ENCODE measurements at regions not wholly inside any gene's neighbourhood (a gene's known extent, or its start where the extent isn't known, plus 50 kb on each side); places are given as distances from the start of the nearest gene placed in this dataset.

- POLR2A ChIA-PET = interaction anchor here (0.9 to 1.7 kb wide), 3 partner anchors 12 to 71 kb away, joined by 3 to 7 read pairs (median 5); partner anchors contain the start of gene FOXD2
- DNase-seq (ENCODE audit: extremely low spot score) = peak; percentile 64
Measured at GRCh38 chr1:47508702-47509431, 71.0 kb downstream of the FOXD2 start.

GRCh38 chr1:47510282-47510811 is 72.5 kb downstream of the FOXD2 start:
- TF ChIP-seq ELF4 (IDR thresholded peaks at IDR 0.05) = no peak
- TF ChIP-seq ARNT (IDR thresholded peaks at IDR 0.05) = no peak
- TF ChIP-seq CTBP1 (IDR thresholded peaks at IDR 0.05; ENCODE audit: borderline replicate concordance) = peak; percentile 66
- TF ChIP-seq ZNF384 (IDR thresholded peaks at IDR 0.05) = no peak
- TF ChIP-seq HDGF (IDR thresholded peaks at IDR 0.05; ENCODE audit: borderline replicate concordance) = no peak
- peak; percentile 97 for TF ChIP-seq PKNOX1 (IDR thresholded peaks at IDR 0.05)
- CTCF ChIA-PET = interaction anchor here (1.0 kb wide), 1 partner anchor 201 kb away, joined by 3 read pairs; no protein-coding TSS in a partner anchor
- no peak for DNase-seq (ENCODE audit: extremely low spot score)
- POLR2A ChIA-PET = interaction anchor here (1.7 kb wide), 1 partner anchor 73 kb away, joined by 7 read pairs; the partner anchor contains the start of gene FOXD2

More at GRCh38 chr1:47508702-47509431, 71.0 kb downstream of the FOXD2 start:
- CTCF ChIA-PET = interaction anchor here (0.7 kb wide), 1 partner anchor 23 kb away, joined by 3 read pairs; no protein-coding TSS in a partner anchor
- peak; percentile 63; the same call in 1 of the 2 replicates for TF ChIP-seq CTBP1 (IDR thresholded peaks at IDR 0.05; ENCODE audit: borderline replicate concordance)
- 0 out of 2 replicates have a peak, but pooled peaks have one; percentile 19 for TF ChIP-seq ZNF384 (IDR thresholded peaks at IDR 0.05)
- TF ChIP-seq ARNT (IDR thresholded peaks at IDR 0.05) = no peak
- no peak for TF ChIP-seq L3MBTL2 (conservative IDR thresholded peaks at IDR 0.05)
- no peak for TF ChIP-seq HDGF (IDR thresholded peaks at IDR 0.05; ENCODE audit: borderline replicate concordance)
- peak; percentile 90 for TF ChIP-seq PKNOX1 (IDR thresholded peaks at IDR 0.05)
- no peak for TF ChIP-seq TARDBP (IDR thresholded peaks at IDR 0.05)

GRCh38 chr1:47511825-47512224 is 74.0 kb downstream of the FOXD2 start:
- ChIA-PET CTCF (no interaction called here), POLR2A (no interaction called here)
- TF ChIP-seq ZNF384 (IDR thresholded peaks at IDR 0.05) (no peak), FOXM1 (IDR thresholded peaks at IDR 0.05; ENCODE audit: borderline replicate concordance) (no peak), ARNT (IDR thresholded peaks at IDR 0.05) (no peak), TARDBP (IDR thresholded peaks at IDR 0.05) (no peak), FOXA1 (IDR thresholded peaks at IDR 0.05) (no peak), PKNOX1 (IDR thresholded peaks at IDR 0.05) (no peak), SUZ12 (IDR thresholded peaks at IDR 0.05) (no peak), SP1 (IDR thresholded peaks at IDR 0.05) (no peak), ELF4 (IDR thresholded peaks at IDR 0.05) (no peak), HDGF (IDR thresholded peaks at IDR 0.05; ENCODE audit: borderline replicate concordance) (no peak), CTBP1 (IDR thresholded peaks at IDR 0.05; ENCODE audit: borderline replicate concordance) (no peak), NFRKB (IDR thresholded peaks at IDR 0.05) (no peak), BHLHE40 (IDR thresholded peaks at IDR 0.05; ENCODE audit: borderline replicate concordance) (no peak), L3MBTL2 (conservative IDR thresholded peaks at IDR 0.05) (no peak), FOXK2 (IDR thresholded peaks at IDR 0.05) (no peak), LEF1 (IDR thresholded peaks at IDR 0.05; ENCODE audit: borderline replicate concordance) (no peak)
- DNase-seq (ENCODE audit: extremely low spot score) = no peak

GRCh38 chr1:47513393-47513792 is 75.5 kb downstream of the FOXD2 start:
- DNase-seq (ENCODE audit: extremely low spot score) = no peak
- CTCF ChIA-PET = no interaction called here
- no peak for TF ChIP-seq TARDBP (IDR thresholded peaks at IDR 0.05)
- TF ChIP-seq ELF4 (IDR thresholded peaks at IDR 0.05) = no peak
- no peak for TF ChIP-seq PKNOX1 (IDR thresholded peaks at IDR 0.05)
- no peak for TF ChIP-seq FOXA1 (IDR thresholded peaks at IDR 0.05)
- TF ChIP-seq L3MBTL2 (conservative IDR thresholded peaks at IDR 0.05) = no peak
- TF ChIP-seq FOXM1 (IDR thresholded peaks at IDR 0.05; ENCODE audit: borderline replicate concordance) = no peak
- TF ChIP-seq FOXK2 (IDR thresholded peaks at IDR 0.05) = no peak
- no peak for TF ChIP-seq NFRKB (IDR thresholded peaks at IDR 0.05)
- POLR2A ChIA-PET = no interaction called here

- ChIA-PET CTCF (interaction anchor here (0.6 kb wide), 1 partner anchor 190 kb away, joined by 3 read pairs; no protein-coding TSS in a partner anchor), POLR2A (no interaction called here)
- TF ChIP-seq BHLHE40 (IDR thresholded peaks at IDR 0.05; ENCODE audit: borderline replicate concordance) (no peak), PKNOX1 (IDR thresholded peaks at IDR 0.05) (no peak), LEF1 (IDR thresholded peaks at IDR 0.05; ENCODE audit: borderline replicate concordance) (no peak), ELF4 (IDR thresholded peaks at IDR 0.05) (no peak), ZNF384 (IDR thresholded peaks at IDR 0.05) (no peak), HDGF (IDR thresholded peaks at IDR 0.05; ENCODE audit: borderline replicate concordance) (no peak), CTBP1 (IDR thresholded peaks at IDR 0.05; ENCODE audit: borderline replicate concordance) (no peak), FOXK2 (IDR thresholded peaks at IDR 0.05) (no peak), FOXA1 (IDR thresholded peaks at IDR 0.05) (no peak), SUZ12 (IDR thresholded peaks at IDR 0.05) (no peak), SP1 (IDR thresholded peaks at IDR 0.05) (no peak), TARDBP (IDR thresholded peaks at IDR 0.05) (no peak), NFRKB (IDR thresholded peaks at IDR 0.05) (no peak), L3MBTL2 (conservative IDR thresholded peaks at IDR 0.05) (no peak), FOXM1 (IDR thresholded peaks at IDR 0.05; ENCODE audit: borderline replicate concordance) (no peak), ARNT (IDR thresholded peaks at IDR 0.05) (no peak)
- DNase-seq (ENCODE audit: extremely low spot score) = no peak
Measured at GRCh38 chr1:47514229-47514628, 76.4 kb downstream of the FOXD2 start.

All from HEK293T (cell line).